ENCODE measurements at regions not wholly inside any gene's neighbourhood (a gene's known extent, or its start where the extent isn't known, plus 50 kb on each side); places are given as distances from the start of the nearest gene placed in this dataset.

- TF ChIP-seq CTCF (conservative IDR thresholded peaks at IDR 0.05 in 1 of 2, IDR thresholded peaks at IDR 0.05 in 1 of 2; ENCODE audit: extremely low read depth in 1 of 2, insufficient read depth in 1 of 2, low read depth in 1 of 2, low read length in 2 of 2) (no peak), EZH2 (IDR thresholded peaks at IDR 0.05; ENCODE audit: borderline replicate concordance, low read length) (no peak)
Measured at GRCh38 chrX:123049071-123049625, 134.9 kb upstream of the GRIA3 start.

Data from mammary epithelial cell (primary cell).